GM12864 (cell line): ENCODE measurements at regions not wholly inside any gene's neighbourhood (a gene's known extent, or its start where the extent isn't known, plus 50 kb on each side); places are given as distances from the start of the nearest gene placed in this dataset.

Experiments
- DNase-seq: peaks from one replicate; pipeline ENCODE4 v3.0.0-alpha.2; 2011; ENCODE audit warnings: low read depth
- H3K4me3 ChIP-seq: 2 replicates; pipeline ENCODE4 v1.5.1; 2011; ENCODE audit warnings: mild to moderate bottlenecking, low read depth, low read length, control low read depth
- CTCF ChIP-seq: IDR thresholded peaks from 2 replicates; pipeline ENCODE4 v1.5.1; 2011; ENCODE audit warnings: low read depth, mild to moderate bottlenecking, moderate library complexity, low read length, control low read depth, inconsistent platforms; ENCODE audit errors: missing control alignments

- DNase-seq: no peak
- TF ChIP-seq CTCF: no peak
Measured at GRCh38 chr11:70583781-70584218, 185.5 kb downstream of the CTTN start.

GRCh38 chr11:70584498-70585235, 186.3 kb downstream of the CTTN start:
- no peak for TF ChIP-seq CTCF
- DNase-seq: no peak

More at GRCh38 chr11:70583781-70584218, 185.5 kb downstream of the CTTN start:
- H3K4me3 ChIP-seq: no peak overlapping the region

GRCh38 chr11:70585236-70585545, 186.9 kb downstream of the CTTN start:
- no peak for DNase-seq
- H3K4me3 ChIP-seq: no peak overlapping the region
- TF ChIP-seq CTCF: no peak

More at GRCh38 chr11:70584498-70585235, 186.3 kb downstream of the CTTN start:
- H3K4me3 ChIP-seq: no peak overlapping the region

- H3K4me3 ChIP-seq: no peak overlapping the region
- no peak for TF ChIP-seq CTCF
- DNase-seq: no peak
Measured at GRCh38 chr11:70586261-70587074, 188.1 kb downstream of the CTTN start.

GRCh38 chr11:70587075-70587389, 188.7 kb downstream of the CTTN start:
- no peak overlapping the region for H3K4me3 ChIP-seq
- no peak for DNase-seq
- TF ChIP-seq CTCF: no peak

GRCh38 chr11:70590356-70590991, 192.1 kb downstream of the CTTN start:
- no peak overlapping the region for H3K4me3 ChIP-seq
- DNase-seq: no peak
- no peak for TF ChIP-seq CTCF
